ENCODE measurements at regions not wholly inside any gene's neighbourhood (a gene's known extent, or its start where the extent isn't known, plus 50 kb on each side); places are given as distances from the start of the nearest gene placed in this dataset.
A peak's percentile ranks its signal among the peaks of the same experiment; 100 is the strongest.

DNA sequence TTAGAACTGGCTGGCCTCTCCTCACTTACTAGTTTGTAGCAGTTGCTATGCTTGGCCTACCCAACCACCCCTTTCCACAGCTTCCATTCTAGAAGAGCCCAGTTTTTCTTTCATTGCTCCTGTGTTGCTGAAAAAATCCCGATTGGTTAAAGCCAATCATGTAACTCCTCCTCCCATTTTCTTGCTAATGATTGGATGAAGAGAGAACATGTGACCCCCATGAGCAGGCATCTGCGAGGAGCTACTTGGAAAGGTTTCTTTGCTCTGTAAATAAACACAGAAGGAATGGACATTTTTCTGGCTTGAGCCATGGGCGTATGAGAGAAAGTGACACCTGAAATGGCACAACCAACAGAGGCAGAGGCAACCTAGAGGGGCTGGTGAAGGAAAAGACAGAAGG is 773.8 kb upstream of the TBX3 start:
- no peak for DNase-seq

GRCh38 chr12:115456946-115457689 is 773.1 kb upstream of the TBX3 start:
- no peak for DNase-seq

DNA sequence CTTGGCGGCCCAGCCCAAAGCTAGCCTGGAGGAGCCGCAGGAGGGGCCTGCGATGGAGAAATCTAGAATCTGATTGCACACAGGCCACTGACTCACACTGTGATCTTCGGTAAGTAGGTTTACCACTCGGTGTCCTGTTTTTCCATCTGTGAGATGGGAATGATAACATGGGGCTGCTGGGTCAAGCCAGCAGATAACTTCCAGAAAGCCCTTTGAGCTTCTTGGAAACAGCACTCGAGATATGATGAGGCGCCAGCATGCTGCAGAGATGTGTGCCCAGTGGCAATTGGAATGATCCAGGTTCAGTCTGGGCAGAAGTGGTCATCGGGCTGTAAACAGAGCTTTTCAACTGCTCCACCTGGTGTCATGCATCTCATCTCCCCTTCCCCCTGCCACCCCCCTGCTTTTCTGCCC is 771.3 kb upstream of the TBX3 start:
- no peak for DNase-seq

DNA sequence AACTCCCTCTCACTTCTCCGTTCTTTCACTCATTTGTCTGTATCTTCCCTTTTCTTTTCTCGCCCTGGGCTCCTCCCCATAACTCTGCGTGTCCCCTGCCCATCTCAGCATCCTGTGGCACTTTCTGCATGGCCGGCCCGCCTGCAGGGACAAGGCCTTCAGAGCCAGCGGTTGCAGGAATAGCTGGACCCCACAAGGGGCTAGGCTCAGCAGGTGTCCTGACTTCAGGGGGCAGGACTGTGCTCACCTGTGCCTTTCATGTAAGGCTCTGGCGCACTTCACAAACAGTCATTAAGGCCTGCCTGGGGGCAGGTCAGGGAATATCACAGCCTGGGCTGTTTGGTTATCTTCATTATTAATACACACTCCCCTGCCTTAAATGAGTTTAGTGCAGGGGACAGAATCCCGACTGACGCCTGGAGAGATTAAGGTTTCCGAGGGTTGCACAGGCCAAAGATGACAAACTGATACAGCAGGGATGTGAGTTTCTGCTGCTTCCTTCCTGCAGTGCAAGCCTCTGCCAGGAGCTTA is 768.8 kb upstream of the TBX3 start:
- DNase-seq, result no peak

GRCh38 chr12:115451780-115452736 is 768.1 kb upstream of the TBX3 start:
- DNase-seq, result no peak

- no peak for DNase-seq
Observed at GRCh38 chr12:115451151-115451779, 767.3 kb upstream of the TBX3 start.

DNA sequence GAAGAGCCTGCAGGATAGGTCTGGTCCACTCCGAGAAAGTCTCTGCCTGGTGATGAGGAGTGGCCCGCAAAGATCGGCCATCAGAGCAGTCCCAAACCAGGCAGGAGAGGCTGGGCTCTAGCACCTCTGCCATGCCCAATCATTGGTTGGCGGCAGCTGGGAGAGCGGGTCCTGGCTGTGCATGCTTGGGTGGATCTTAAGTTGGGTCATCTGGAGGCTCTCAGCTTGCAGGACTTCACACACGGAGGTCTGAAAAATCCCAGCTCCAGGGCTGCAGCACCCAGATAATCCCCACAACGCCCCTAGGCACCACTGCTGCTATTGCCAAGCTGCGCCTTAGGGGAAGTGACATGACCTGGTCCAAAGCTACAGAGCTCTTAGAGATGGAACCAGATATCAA is 766.7 kb upstream of the TBX3 start:
- no peak for DNase-seq

DNA sequence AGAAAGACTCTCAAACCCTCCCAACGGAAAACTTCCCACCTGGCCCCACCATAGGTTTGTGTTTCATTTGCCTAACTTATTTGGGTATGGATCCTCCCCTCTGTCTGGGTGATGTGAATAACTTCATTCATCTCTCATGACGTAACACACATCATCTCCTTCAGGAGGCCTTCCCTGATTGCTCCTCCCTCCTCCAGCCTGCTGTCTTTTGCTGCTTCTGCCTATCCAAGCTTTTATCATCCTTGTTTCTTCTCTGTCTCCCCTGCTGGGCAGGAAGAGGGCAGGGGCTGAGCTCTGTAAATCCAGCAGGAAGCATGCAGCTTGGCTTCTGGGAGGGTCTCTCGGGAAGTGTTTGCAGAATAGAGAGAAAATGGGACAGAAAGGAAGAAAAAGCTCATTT is 766.0 kb upstream of the TBX3 start:
- DNase-seq, result no peak

GRCh38 chr12:115449526-115449925 is 765.6 kb upstream of the TBX3 start:
- no peak for DNase-seq

DNA sequence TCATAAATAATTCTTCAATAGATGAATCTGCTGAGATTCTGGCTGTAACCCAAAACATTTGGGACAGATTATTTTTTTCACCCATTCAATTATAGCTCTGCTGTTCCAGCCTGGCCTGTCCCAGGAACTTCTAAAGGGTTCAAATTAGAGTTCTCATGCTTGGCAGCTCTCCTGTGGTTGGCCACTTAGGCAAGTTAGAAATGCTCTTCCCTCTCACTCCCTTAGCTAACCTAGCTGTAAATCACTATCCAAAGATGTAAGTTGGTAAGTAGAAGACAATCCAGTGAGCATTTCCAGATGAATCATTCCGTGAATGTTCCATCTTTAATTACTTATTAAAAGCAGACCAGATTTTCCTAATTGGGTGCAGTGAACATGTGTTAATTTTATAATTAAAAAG is 760.4 kb upstream of the TBX3 start:
- no peak for DNase-seq

DNA sequence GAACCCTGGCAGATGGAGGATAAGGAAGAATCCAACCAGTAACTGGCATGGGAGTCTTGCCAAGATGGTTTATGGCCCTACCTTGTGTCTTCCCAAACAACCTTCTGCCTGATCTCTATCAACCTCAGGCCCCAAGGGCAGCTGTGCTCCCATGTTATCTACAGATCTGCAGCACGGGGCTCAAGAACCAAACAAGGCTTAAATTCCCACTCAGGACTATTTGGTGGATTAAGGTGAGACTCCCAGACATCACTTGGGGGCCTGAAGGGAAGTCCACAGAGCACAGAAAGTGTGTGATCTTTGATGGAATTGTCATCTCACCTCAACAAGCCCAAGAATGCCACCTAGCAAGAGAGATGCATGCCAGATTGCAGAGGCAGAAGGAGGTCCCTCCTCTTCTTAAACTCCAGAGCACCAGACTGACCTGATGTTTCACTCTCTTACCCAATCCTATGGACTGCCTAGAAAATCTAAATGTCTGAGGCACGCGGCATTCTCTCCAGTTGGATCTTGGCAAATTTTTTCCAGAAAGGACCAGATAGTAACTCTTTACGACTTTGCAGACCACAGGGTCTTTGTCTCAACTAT is 759.5 kb upstream of the TBX3 start:
- no peak for DNase-seq

DNA sequence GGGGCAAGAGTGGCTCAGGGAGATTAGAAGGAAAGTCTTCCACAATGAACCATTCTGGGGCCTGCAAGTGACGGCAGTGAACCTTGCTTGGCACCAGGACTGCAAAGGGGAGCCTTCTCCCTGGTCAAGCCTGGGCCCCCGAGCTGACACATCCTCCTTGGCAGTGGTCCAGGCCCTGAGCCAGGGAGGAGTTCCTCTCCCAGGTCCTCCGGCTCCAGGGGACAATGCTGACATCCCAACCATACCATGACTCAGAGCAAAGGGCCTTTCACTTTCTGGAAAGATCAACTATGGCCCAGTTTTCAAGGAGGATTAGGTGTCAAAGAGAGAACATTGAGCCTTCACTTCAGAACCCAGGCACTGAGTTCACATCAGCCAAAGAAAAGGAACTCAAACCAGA is 756.5 kb upstream of the TBX3 start:
- peak; percentile 92 for DNase-seq

DNA sequence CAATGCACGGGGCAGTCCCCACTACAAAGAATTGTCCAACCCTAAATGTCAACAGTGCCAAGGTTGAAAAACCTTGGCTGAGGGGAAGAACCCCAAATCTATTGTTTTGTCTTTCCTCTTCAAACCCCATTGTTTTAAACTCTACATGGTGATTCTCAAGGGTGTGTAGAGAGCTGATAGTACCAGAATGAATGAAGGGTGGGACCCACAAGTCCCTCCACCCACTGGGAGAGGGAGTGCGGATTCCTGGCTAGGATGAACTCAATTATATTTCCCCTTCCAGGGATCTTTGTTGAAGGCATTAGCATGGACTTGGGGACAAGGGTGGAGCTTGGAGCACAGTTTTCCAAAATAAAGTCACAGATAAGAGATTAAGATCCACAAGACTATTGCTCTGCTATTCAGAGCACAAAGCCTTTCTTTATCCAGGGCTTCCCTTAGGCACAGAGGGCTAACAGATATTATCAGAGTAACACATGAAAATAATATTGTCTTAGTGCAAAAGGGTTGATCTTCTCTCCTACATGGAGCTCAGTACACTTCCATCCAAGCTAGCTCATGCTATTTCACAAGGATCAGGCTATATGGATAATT is 755.1 kb upstream of the TBX3 start:
- DNase-seq, result no peak

DNA sequence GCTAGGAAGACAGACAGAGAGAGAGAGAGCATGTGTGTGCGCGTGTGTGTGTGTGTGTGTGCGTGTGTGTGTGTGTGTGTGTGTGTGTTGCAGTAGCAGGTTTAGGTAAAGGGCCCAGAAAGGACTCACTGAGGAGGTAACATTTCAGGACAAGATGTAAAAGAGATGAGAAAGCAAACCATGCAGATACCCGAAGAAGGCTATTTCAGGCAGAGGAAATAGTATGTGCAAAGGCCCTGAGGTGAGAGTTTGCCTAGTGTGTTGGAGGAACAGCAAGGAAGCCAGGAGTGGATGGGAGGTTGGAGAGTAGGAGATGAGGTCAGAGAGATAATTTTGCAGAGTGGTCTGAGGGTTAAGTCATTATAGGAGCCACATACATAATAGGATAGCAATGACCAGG is 754.3 kb upstream of the TBX3 start:
- DNase-seq, result no peak

- no peak for DNase-seq
Observed at GRCh38 chr12:115437061-115437567, 753.1 kb upstream of the TBX3 start.

GRCh38 chr12:115433014-115433634 is 749.1 kb upstream of the TBX3 start:
- no peak for DNase-seq

DNA sequence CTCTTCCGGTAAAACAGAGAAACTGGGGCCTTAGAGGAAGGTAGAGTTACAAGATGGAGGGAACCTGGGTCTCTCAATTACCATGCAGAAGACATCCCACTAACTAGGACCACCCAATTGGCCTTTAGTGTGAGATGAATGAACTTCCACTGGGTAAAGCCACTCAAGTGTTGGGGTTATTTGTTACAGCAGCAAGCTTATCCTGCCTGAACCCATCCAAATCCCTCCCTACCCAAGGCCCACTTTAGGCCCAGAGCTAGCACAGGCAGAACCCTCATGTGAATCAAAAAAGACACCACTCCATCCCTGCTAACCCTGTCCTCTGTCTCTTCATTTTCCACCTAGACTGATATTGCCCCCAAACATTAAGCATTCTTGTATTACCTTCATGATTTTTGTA is 746.7 kb upstream of the TBX3 start:
- DNase-seq, result no peak

- DNase-seq, result no peak
Observed at GRCh38 chr12:115426732-115427131, 742.8 kb upstream of the TBX3 start.

DNA sequence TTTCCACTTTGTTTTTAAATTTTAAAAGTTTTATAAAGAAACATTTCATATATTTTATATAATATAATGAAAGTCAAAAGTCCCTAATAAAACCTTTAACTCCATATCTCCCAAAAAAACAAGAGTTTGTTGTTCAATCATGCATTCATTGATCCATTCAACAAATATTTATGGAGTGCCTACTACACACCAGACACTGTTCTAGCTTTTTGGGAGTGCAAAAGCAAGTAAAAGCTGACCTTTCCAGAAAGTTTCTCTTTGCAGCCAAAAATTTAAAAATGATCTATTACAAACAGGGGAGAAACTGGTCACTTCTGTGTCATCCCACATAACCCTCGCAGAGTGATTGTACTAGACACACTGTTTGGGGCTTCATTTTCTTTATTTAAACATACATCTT is 740.0 kb upstream of the TBX3 start:
- no peak for DNase-seq

- DNase-seq, result no peak
Observed at GRCh38 chr12:115423546-115423987, 739.6 kb upstream of the TBX3 start.

GRCh38 chr12:115422845-115423545 is 739.0 kb upstream of the TBX3 start:
- DNase-seq, result no peak

Data from fibroblast of skin of back (primary cell).